Karpas-422 (cell line): ENCODE measurements at regions not wholly inside any gene's neighbourhood (a gene's known extent, or its start where the extent isn't known, plus 50 kb on each side); places are given as distances from the start of the nearest gene placed in this dataset.

Source experiments
- DNase-seq: peaks from one replicate; pipeline ENCODE4 v3.0.0-alpha.2; 2015
- H2AFZ ChIP-seq: fragments of 200-600 bp; sonication (generic); 2 replicates; pipeline ENCODE4 v1.6.1; 2014; ENCODE audit warnings: antibody characterized with exemption, low read length, mixed read lengths
- H3K27ac ChIP-seq: fragments of 200-600 bp; sonication (generic); 2 replicates; pipeline ENCODE4 v1.5.1; 2014; ENCODE audit warnings: mild to moderate bottlenecking, low read length, moderate library complexity
- H3K27me3 ChIP-seq: fragments of 200-600 bp; sonication (generic); 2 replicates; pipeline ENCODE4 v1.6.1; 2014; ENCODE audit warnings: low read length, mixed read lengths
- H3K36me3 ChIP-seq: fragments of 200-600 bp; sonication (generic); 2 replicates; pipeline ENCODE4 v1.6.1; 2014; ENCODE audit warnings: low read length, mixed read lengths; ENCODE audit not compliant: insufficient read depth
- H3K4me1 ChIP-seq: fragments of 200-600 bp; sonication (generic); 2 replicates; pipeline ENCODE4 v1.6.1; 2014; ENCODE audit warnings: mild to moderate bottlenecking, low read length, mixed read lengths
- H3K4me2 ChIP-seq: fragments of 200-600 bp; sonication (generic); 2 replicates; pipeline ENCODE4 v1.6.1; 2014; ENCODE audit warnings: low read length, low read depth, mild to moderate bottlenecking; ENCODE audit not compliant: poor library complexity, severe bottlenecking
- H3K4me3 ChIP-seq: fragments of 200-600 bp; sonication (generic); 2 replicates; pipeline ENCODE4 v1.5.1; 2014; ENCODE audit warnings: mild to moderate bottlenecking, antibody characterized with exemption, low read length, mixed read lengths
- H3K79me2 ChIP-seq: fragments of 200-600 bp; sonication (generic); 2 replicates; pipeline ENCODE4 v1.6.1; 2014; ENCODE audit warnings: mild to moderate bottlenecking, low read length, mixed read lengths
- H3K9ac ChIP-seq: fragments of 200-600 bp; sonication (generic); 2 replicates; pipeline ENCODE4 v1.6.0; 2014; ENCODE audit warnings: low read length
- H3K9me2 ChIP-seq: fragments of 200-600 bp; sonication (generic), shearing (Covaris generic); replicated peaks from 2 replicates; pipeline ENCODE4 v1.6.0; 2014; ENCODE audit warnings: mild to moderate bottlenecking, low read length, moderate library complexity; ENCODE audit not compliant: insufficient read depth
- H3K9me3 ChIP-seq: fragments of 300-700, 200-600 bp; sonication (generic); 2 replicates; pipeline ENCODE4 v1.6.1; 2014; ENCODE audit warnings: low read length, mixed read lengths
- H4K20me1 ChIP-seq: fragments of 200-600 bp; sonication (generic); 2 replicates; pipeline ENCODE4 v1.6.1; 2014; ENCODE audit warnings: mild to moderate bottlenecking, antibody characterized with exemption, low read length, low read depth; ENCODE audit not compliant: insufficient read depth

DNA sequence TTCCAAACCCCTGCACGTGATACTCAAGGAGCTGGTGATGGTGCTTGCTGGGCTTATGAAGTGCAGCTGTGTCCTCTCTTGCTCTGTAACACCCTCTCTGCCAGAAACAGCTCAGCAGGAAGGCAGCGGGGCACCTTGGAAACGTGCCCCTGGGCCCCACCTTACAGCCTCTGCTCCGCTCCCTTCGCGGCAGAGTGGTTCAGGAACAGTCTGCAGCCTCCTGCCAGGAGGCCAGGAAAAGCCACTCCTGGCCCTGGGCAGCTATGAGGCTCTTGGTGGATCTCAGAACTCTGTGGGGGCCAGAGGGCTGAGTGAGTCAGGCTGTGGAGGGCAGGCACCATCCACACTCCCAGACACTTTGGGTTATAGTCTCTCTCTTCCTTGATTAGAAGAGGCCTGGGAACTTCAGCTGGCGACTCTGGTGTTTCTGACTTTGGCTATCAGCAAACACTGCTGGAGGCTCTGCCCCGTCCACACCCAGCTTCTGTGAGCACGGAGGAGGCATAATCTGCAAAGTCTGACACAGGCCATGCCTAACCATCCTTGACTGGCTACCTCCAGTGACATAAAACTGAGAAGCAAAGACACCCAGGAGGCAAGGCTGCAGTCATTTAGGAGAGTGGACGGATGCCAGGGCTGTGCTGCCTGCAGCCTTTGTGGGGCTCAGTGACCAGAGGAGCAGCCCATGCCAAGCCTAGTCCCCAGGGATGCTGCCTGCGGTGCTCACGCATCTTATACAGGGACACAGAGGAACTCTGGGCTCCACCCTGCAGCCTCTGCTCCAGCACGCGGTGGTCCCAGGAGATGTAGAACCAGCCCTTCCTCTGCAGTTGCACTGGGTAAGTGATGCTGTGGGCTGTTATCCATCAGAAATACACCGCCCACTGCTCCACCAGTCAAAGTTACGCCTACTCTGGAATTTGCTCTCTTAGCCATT, 65.3 kb downstream of the METRNL start:
- Histone ChIP-seq H3K4me1 (peaks cover 20% of the 10 kb centered on the region), H3K9me3 (no peaks in the 10 kb centered on the region), H3K79me2 (no peaks in the 10 kb centered on the region), H3K27ac (no peak overlapping the region), H2AFZ (no peak overlapping the region), H3K9ac (peak overlapping the region; percentile 38; the same call in 1 of the 2 replicates), H3K4me2 (peak overlapping the region; percentile 53), H3K4me3 (peak overlapping the region; percentile 17; the same call in 1 of the 2 replicates), H3K36me3 (no peaks in the 10 kb centered on the region), H3K27me3 (peaks cover 8% of the 10 kb centered on the region; the same call in 1 of the 2 replicates), H4K20me1 (no peaks in the 10 kb centered on the region), H3K9me2 (no peaks in the 10 kb centered on the region)
- DNase-seq = no peak

DNA sequence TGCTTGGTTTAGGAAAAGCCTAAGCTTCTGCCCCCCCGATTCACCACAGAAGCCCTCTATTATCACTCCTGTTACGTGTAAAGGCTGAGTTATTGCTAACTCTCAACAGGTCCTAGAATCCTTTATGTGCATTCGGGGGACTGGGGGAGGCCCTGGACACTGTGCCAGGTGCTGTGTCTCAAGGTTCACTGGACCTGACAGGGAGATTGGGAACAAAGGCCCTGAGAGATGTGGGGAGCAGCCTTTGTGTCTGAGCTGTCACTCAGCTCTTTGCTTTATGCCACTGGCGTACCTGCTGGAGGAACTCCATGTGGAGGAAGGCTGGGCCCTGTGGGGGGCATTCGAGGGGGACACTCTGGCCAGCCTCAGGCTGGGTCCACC, 65.9 kb downstream of the METRNL start:
- H3K4me1 ChIP-seq = peaks cover 20% of the 10 kb centered on the region
- H2AFZ ChIP-seq = no peak overlapping the region
- H3K9ac ChIP-seq = no peak overlapping the region
- no peak overlapping the region for H3K27ac ChIP-seq
- no peaks in the 10 kb centered on the region for H3K36me3 ChIP-seq
- no peaks in the 10 kb centered on the region for H3K79me2 ChIP-seq
- no peak overlapping the region for H3K4me2 ChIP-seq
- no peaks in the 10 kb centered on the region for H3K9me2 ChIP-seq
- DNase-seq = no peak
- peaks cover 8% of the 10 kb centered on the region; the same call in 1 of the 2 replicates for H3K27me3 ChIP-seq
- no peak overlapping the region for H3K4me3 ChIP-seq
- no peaks in the 10 kb centered on the region for H4K20me1 ChIP-seq
- no peaks in the 10 kb centered on the region for H3K9me3 ChIP-seq

DNA sequence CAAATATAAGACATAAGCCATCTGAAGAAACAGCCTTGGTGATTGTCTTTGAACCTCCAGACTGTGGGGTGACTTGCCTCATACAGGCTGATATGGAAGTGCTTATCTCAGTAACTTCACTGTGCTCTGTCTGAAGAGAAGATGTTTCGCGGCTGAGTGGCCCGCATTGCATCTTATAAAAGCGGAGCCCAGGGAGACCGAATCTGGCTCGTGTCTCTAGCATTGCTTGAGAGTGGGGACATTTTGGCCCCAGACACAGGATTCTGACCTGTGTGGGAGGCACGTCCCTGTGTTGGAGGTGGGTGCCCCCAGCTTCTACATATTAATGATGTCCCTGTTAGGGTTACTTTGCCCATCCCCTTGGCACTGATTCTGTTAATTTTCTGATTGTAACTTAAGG, 66.4 kb downstream of the METRNL start:
- Histone ChIP-seq H4K20me1 (no peaks in the 10 kb centered on the region), H2AFZ (no peak overlapping the region), H3K36me3 (no peaks in the 10 kb centered on the region), H3K9ac (no peak overlapping the region), H3K4me2 (no peak overlapping the region), H3K9me3 (no peaks in the 10 kb centered on the region), H3K9me2 (no peaks in the 10 kb centered on the region), H3K27ac (no peak overlapping the region), H3K4me3 (no peak overlapping the region), H3K79me2 (no peaks in the 10 kb centered on the region), H3K4me1 (peaks cover 22% of the 10 kb centered on the region), H3K27me3 (peaks cover 8% of the 10 kb centered on the region; the same call in 1 of the 2 replicates)
- no peak for DNase-seq

DNA sequence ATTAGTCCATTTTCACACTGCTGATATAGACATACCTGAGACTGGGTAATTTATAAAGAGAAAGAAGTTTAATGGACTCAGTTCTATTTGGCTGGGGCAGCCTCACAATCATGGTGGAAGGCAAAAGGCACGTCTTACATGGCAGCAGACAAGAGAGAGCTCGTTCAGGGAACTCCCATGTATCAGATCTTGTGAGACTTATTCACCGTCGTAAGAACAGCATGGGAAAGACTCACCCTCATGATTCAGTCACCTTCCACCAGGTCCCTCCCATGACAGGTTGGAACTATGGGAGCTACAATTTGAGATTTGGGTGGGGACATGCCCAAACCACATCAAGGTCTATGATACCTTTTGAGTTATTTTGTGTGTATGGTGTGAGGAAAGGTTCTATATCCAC, 66.9 kb downstream of the METRNL start:
- Histone ChIP-seq H3K4me2 (no peak overlapping the region), H3K9me3 (no peaks in the 10 kb centered on the region), H3K9ac (no peak overlapping the region), H3K27me3 (peaks cover 6% of the 10 kb centered on the region; the same call in 1 of the 2 replicates), H3K4me1 (peaks cover 25% of the 10 kb centered on the region), H3K9me2 (no peaks in the 10 kb centered on the region), H3K4me3 (no peak overlapping the region), H3K36me3 (no peaks in the 10 kb centered on the region), H2AFZ (no peak overlapping the region), H3K27ac (no peak overlapping the region), H4K20me1 (no peaks in the 10 kb centered on the region), H3K79me2 (no peaks in the 10 kb centered on the region)
- no peak for DNase-seq

DNA sequence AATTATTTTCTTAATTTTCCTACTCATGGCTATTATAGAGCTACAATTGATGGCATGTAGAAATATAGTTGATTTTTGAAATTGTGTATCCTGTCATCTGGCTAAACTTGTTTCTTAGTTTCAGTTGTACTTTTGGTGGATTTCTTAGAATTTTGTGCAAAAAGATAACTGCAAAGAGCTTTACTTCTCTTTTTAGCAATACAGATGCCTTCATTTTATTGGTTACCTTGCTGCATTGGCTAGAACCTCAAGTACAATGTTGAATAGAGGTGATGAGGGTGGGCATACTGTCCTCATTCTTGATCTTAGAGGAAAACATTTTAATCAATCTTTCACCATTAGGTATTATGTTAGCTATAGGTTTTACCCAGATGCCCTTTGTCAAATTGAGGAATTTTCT, 67.9 kb downstream of the METRNL start:
- no peaks in the 10 kb centered on the region for H3K79me2 ChIP-seq
- H3K4me2 ChIP-seq = no peak overlapping the region
- H3K4me1 ChIP-seq = peaks cover 25% of the 10 kb centered on the region
- H3K27ac ChIP-seq = no peak overlapping the region
- H3K9ac ChIP-seq = no peak overlapping the region
- no peaks in the 10 kb centered on the region for H4K20me1 ChIP-seq
- no peaks in the 10 kb centered on the region for H3K36me3 ChIP-seq
- no peak for DNase-seq
- H3K9me2 ChIP-seq = no peaks in the 10 kb centered on the region
- H3K9me3 ChIP-seq = no peaks in the 10 kb centered on the region
- no peak overlapping the region for H2AFZ ChIP-seq
- H3K27me3 ChIP-seq = peaks cover 6% of the 10 kb centered on the region; the same call in 1 of the 2 replicates
- H3K4me3 ChIP-seq = no peak overlapping the region

DNA sequence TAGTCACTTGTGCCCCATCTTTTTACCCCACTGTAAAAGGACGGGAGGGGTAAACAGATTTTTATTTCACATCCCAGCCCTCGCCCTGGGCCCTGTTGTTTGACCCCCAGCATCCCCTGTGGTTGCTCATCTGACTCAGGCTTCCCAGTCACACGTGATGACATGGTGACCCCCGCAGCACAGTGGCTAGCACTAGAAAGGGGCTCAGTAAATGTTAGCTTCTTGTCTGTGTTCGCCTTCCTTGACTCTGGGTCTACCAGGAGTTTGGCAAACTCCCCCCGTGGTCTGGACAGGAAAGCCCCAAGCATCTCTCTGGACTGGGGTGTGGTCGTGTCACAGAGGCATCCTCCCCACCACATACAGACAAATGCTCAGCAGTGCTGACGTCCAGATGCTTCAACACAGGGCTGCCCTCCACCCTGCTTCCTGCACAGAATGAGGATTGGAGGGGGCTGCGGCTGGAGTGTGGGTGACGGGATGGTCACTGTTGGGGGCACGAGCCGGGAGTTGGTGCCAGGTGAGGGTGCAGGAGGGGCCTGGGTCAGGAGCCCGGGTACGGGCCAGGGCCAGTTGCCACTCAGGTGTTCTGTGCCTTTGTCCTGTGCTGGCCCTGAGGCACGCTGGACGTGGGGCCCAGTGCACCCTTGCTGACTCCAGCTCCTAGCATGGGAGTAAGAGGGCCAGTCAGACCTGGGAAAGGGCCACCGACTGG, 69.1 kb downstream of the METRNL start:
- Histone ChIP-seq H3K9me3 (no peaks in the 10 kb centered on the region), H3K9me2 (no peaks in the 10 kb centered on the region), H3K4me3 (no peak overlapping the region), H3K27ac (no peak overlapping the region), H3K4me1 (peaks cover 25% of the 10 kb centered on the region), H3K9ac (no peak overlapping the region), H3K4me2 (no peak overlapping the region), H3K79me2 (no peaks in the 10 kb centered on the region), H2AFZ (no peak overlapping the region), H3K36me3 (no peaks in the 10 kb centered on the region), H4K20me1 (no peaks in the 10 kb centered on the region), H3K27me3 (peaks cover 6% of the 10 kb centered on the region; the same call in 1 of the 2 replicates)
- DNase-seq = no peak

DNA sequence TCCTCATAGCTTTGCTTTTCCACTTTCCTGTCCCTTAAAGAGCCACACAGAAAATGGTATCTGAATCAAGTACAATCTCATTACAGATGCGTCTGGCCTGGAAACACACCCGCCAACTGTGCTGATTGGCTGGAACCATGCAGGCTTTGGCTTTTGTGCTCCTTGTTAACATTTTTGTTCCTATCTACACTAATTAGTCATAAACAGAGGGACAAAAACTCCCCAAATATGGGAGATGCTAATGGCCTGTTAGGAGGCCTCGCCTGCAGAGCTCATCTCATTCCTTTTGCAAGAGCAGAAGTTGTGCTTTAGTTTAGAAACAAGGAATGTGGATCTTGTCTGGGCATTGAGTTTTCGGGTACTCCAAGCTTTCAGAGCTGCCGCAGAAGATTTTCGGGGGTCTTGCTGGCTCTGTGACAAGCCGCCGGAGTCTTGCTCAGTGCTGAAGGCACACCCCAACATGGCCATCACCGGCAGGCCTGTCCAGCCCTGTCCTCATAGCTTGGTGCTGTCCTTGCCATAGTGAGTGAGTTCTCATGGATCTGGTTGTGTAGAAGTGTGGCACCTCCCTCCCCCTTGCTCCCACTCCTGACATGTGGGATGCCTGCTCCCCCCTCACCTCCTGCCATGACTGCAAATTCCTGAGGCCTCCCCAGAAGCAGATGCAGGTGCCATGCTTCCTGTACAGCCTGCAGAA, 69.8 kb downstream of the METRNL start:
- no peak overlapping the region for H3K9ac ChIP-seq
- no peak overlapping the region for H2AFZ ChIP-seq
- no peak overlapping the region for H3K4me3 ChIP-seq
- H3K4me1 ChIP-seq = peaks cover 17% of the 10 kb centered on the region
- no peaks in the 10 kb centered on the region for H3K9me3 ChIP-seq
- H3K36me3 ChIP-seq = no peaks in the 10 kb centered on the region
- no peaks in the 10 kb centered on the region for H3K9me2 ChIP-seq
- H3K27me3 ChIP-seq = peaks cover 6% of the 10 kb centered on the region; the same call in 1 of the 2 replicates
- no peak overlapping the region for H3K4me2 ChIP-seq
- DNase-seq = no peak
- no peaks in the 10 kb centered on the region for H4K20me1 ChIP-seq
- no peaks in the 10 kb centered on the region for H3K79me2 ChIP-seq
- no peak overlapping the region for H3K27ac ChIP-seq
